ENCODE measurements at regions not wholly inside any gene's neighbourhood (a gene's known extent, or its start where the extent isn't known, plus 50 kb on each side); places are given as distances from the start of the nearest gene placed in this dataset.
"Not testable (repeated sequence)": the region's sequence is repeated elsewhere in the genome, so short reads cannot be mapped to it uniquely, and the experiment has no call there.

GRCh38 chr22:27317096-27317495, 484.5 kb downstream of the MN1 start:
- H3K23ac ChIP-seq (ENCODE audit: low read length) = no peak overlapping the region
- H4K5ac ChIP-seq (ENCODE audit: low read length) = no peak overlapping the region
- no peak overlapping the region for H3K9ac ChIP-seq (ENCODE audit: low read length)
- H4K8ac ChIP-seq (ENCODE audit: low read depth, low read length) = no peak overlapping the region
- no peak overlapping the region for H2BK120ac ChIP-seq (ENCODE audit: low read depth, low read length)
- H3K79me1 ChIP-seq (ENCODE audit: low read length) = no peaks in the 10 kb centered on the region
- DNase-seq = peak; percentile 65
- no peaks in the 10 kb centered on the region for H3K27me3 ChIP-seq (ENCODE audit: insufficient read depth, low read length, poor library complexity)
- no peaks in the 10 kb centered on the region for H3K79me2 ChIP-seq (ENCODE audit: control insufficient read depth, insufficient read depth, low read length)
- no CpG with 5 or more reads among the region's 5 CpGs for WGBS (ENCODE audit: extremely low coverage, insufficient coverage, low lambda C conversion rate)
- no peaks in the 10 kb centered on the region for H3K36me3 ChIP-seq (ENCODE audit: control insufficient read depth, insufficient read depth, low read length)
- no peak overlapping the region for H3K56ac ChIP-seq (ENCODE audit: low read length)
- no peak overlapping the region for H2BK5ac ChIP-seq (ENCODE audit: low read length)
- H2AK5ac ChIP-seq (ENCODE audit: low read length) = no peak overlapping the region
- H3K4me1 ChIP-seq (ENCODE audit: control insufficient read depth, low read depth, low read length) = peaks cover 5% of the 10 kb centered on the region
- H3K4ac ChIP-seq (ENCODE audit: low read depth, low read length) = no peak overlapping the region
- no peak overlapping the region for H2BK15ac ChIP-seq (replicated peaks; ENCODE audit: low read depth)
- H3K4me3 ChIP-seq (ENCODE audit: low read length) = no peak overlapping the region
- H3K27ac ChIP-seq (ENCODE audit: low read depth, low read length) = no peak overlapping the region
- H3K4me2 ChIP-seq (ENCODE audit: low read length) = no peak overlapping the region
- H3K18ac ChIP-seq (ENCODE audit: low read length) = no peak overlapping the region

- WGBS (ENCODE audit: extremely low coverage, insufficient coverage, low lambda C conversion rate) = 100% methylated on average over 4 of the region's 15 CpGs
- Histone ChIP-seq H3K4me2 (ENCODE audit: low read length) (no peak overlapping the region), H3K23ac (ENCODE audit: low read length) (no peak overlapping the region), H2BK15ac (replicated peaks; ENCODE audit: low read depth) (no peak overlapping the region), H3K4me3 (ENCODE audit: low read length) (no peak overlapping the region), H3K4ac (ENCODE audit: low read depth, low read length) (no peak overlapping the region), H3K9ac (ENCODE audit: low read length) (no peak overlapping the region), H3K27me3 (ENCODE audit: insufficient read depth, low read length, poor library complexity) (no peaks in the 10 kb centered on the region), H2BK5ac (ENCODE audit: low read length) (no peak overlapping the region), H3K36me3 (ENCODE audit: control insufficient read depth, insufficient read depth, low read length) (no peaks in the 10 kb centered on the region), H2BK120ac (ENCODE audit: low read depth, low read length) (no peak overlapping the region), H4K5ac (ENCODE audit: low read length) (no peak overlapping the region), H3K56ac (ENCODE audit: low read length) (no peak overlapping the region), H2AK5ac (ENCODE audit: low read length) (no peak overlapping the region), H3K79me2 (ENCODE audit: control insufficient read depth, insufficient read depth, low read length) (no peaks in the 10 kb centered on the region), H3K4me1 (ENCODE audit: control insufficient read depth, low read depth, low read length) (no peaks in the 10 kb centered on the region), H3K18ac (ENCODE audit: low read length) (no peak overlapping the region), H4K8ac (ENCODE audit: low read depth, low read length) (no peak overlapping the region), H3K79me1 (ENCODE audit: low read length) (no peaks in the 10 kb centered on the region), H3K27ac (ENCODE audit: low read depth, low read length) (no peak overlapping the region)
- DNase-seq = no peak
Measured at GRCh38 chr22:27317971-27318428, 483.6 kb downstream of the MN1 start.

- Histone ChIP-seq H4K5ac (ENCODE audit: low read length) (no peak overlapping the region), H3K79me1 (ENCODE audit: low read length) (no peaks in the 10 kb centered on the region), H3K56ac (ENCODE audit: low read length) (no peak overlapping the region), H4K8ac (ENCODE audit: low read depth, low read length) (no peak overlapping the region), H3K4ac (ENCODE audit: low read depth, low read length) (no peak overlapping the region), H3K27me3 (ENCODE audit: insufficient read depth, low read length, poor library complexity) (no peaks in the 10 kb centered on the region), H3K79me2 (ENCODE audit: control insufficient read depth, insufficient read depth, low read length) (no peaks in the 10 kb centered on the region), H3K23ac (ENCODE audit: low read length) (no peak overlapping the region), H3K36me3 (ENCODE audit: control insufficient read depth, insufficient read depth, low read length) (no peaks in the 10 kb centered on the region), H3K4me3 (ENCODE audit: low read length) (no peak overlapping the region), H3K18ac (ENCODE audit: low read length) (no peak overlapping the region), H3K27ac (ENCODE audit: low read depth, low read length) (peak overlapping the region; percentile 14), H2BK120ac (ENCODE audit: low read depth, low read length) (no peak overlapping the region), H2AK5ac (ENCODE audit: low read length) (no peak overlapping the region), H3K4me2 (ENCODE audit: low read length) (no peak overlapping the region), H3K9ac (ENCODE audit: low read length) (no peak overlapping the region), H2BK15ac (replicated peaks; ENCODE audit: low read depth) (no peak overlapping the region), H2BK5ac (ENCODE audit: low read length) (no peak overlapping the region), H3K4me1 (ENCODE audit: control insufficient read depth, low read depth, low read length) (no peaks in the 10 kb centered on the region)
- no CpG with 5 or more reads among the region's 3 CpGs for WGBS (ENCODE audit: extremely low coverage, insufficient coverage, low lambda C conversion rate)
- DNase-seq = peak; percentile 27
Measured at GRCh38 chr22:27318516-27318915, 483.0 kb downstream of the MN1 start.

GRCh38 chr22:27323661-27324060, 477.9 kb downstream of the MN1 start:
- Histone ChIP-seq H4K8ac (ENCODE audit: low read depth, low read length) (no peak overlapping the region), H3K79me1 (ENCODE audit: low read length) (no peaks in the 10 kb centered on the region), H3K27ac (ENCODE audit: low read depth, low read length) (no peak overlapping the region), H3K4ac (ENCODE audit: low read depth, low read length) (no peak overlapping the region), H2BK15ac (replicated peaks; ENCODE audit: low read depth) (no peak overlapping the region), H3K4me1 (ENCODE audit: control insufficient read depth, low read depth, low read length) (no peaks in the 10 kb centered on the region), H3K56ac (ENCODE audit: low read length) (no peak overlapping the region), H2BK5ac (ENCODE audit: low read length) (no peak overlapping the region), H3K79me2 (ENCODE audit: control insufficient read depth, insufficient read depth, low read length) (no peaks in the 10 kb centered on the region), H3K9ac (ENCODE audit: low read length) (no peak overlapping the region), H3K4me2 (ENCODE audit: low read length) (no peak overlapping the region), H4K5ac (ENCODE audit: low read length) (no peak overlapping the region), H2BK120ac (ENCODE audit: low read depth, low read length) (no peak overlapping the region), H3K36me3 (ENCODE audit: control insufficient read depth, insufficient read depth, low read length) (no peaks in the 10 kb centered on the region), H3K18ac (ENCODE audit: low read length) (no peak overlapping the region), H2AK5ac (ENCODE audit: low read length) (no peak overlapping the region), H3K23ac (ENCODE audit: low read length) (no peak overlapping the region), H3K27me3 (ENCODE audit: insufficient read depth, low read length, poor library complexity) (no peaks in the 10 kb centered on the region), H3K4me3 (ENCODE audit: low read length) (no peak overlapping the region)
- DNase-seq = no peak
- whole genome bisulfite sequencing (ENCODE audit: extremely low coverage, insufficient coverage, low lambda C conversion rate) = no CpG with 5 or more reads among the region's 15 CpGs

- H2AK5ac ChIP-seq (ENCODE audit: low read length); H3K9ac ChIP-seq (ENCODE audit: low read length); H2BK5ac ChIP-seq (ENCODE audit: low read length); H3K18ac ChIP-seq (ENCODE audit: low read length); H4K8ac ChIP-seq (ENCODE audit: low read depth, low read length); H3K79me1 ChIP-seq (ENCODE audit: low read length); H3K36me3 ChIP-seq (ENCODE audit: control insufficient read depth, insufficient read depth, low read length); H2BK120ac ChIP-seq (ENCODE audit: low read depth, low read length); H3K4me2 ChIP-seq (ENCODE audit: low read length); H4K5ac ChIP-seq (ENCODE audit: low read length); H2BK15ac ChIP-seq (replicated peaks; ENCODE audit: low read depth); H3K27me3 ChIP-seq (ENCODE audit: insufficient read depth, low read length, poor library complexity); H3K79me2 ChIP-seq (ENCODE audit: control insufficient read depth, insufficient read depth, low read length); H3K56ac ChIP-seq (ENCODE audit: low read length); DNase-seq; H3K4me3 ChIP-seq (ENCODE audit: low read length); H3K4me1 ChIP-seq (ENCODE audit: control insufficient read depth, low read depth, low read length); H3K27ac ChIP-seq (ENCODE audit: low read depth, low read length); H3K4ac ChIP-seq (ENCODE audit: low read depth, low read length); H3K23ac ChIP-seq (ENCODE audit: low read length): not testable (repeated sequence)
- WGBS (ENCODE audit: extremely low coverage, insufficient coverage, low lambda C conversion rate) = no CpG with 5 or more reads among the region's 1 CpG
Measured at GRCh38 chr22:27324908-27325307, 476.6 kb downstream of the MN1 start.

- Histone ChIP-seq H3K79me1 (ENCODE audit: low read length) (no peaks in the 10 kb centered on the region), H2AK5ac (ENCODE audit: low read length) (no peak overlapping the region), H3K27me3 (ENCODE audit: insufficient read depth, low read length, poor library complexity) (no peaks in the 10 kb centered on the region), H3K36me3 (ENCODE audit: control insufficient read depth, insufficient read depth, low read length) (no peaks in the 10 kb centered on the region), H2BK15ac (replicated peaks; ENCODE audit: low read depth) (no peak overlapping the region), H3K4me1 (ENCODE audit: control insufficient read depth, low read depth, low read length) (no peaks in the 10 kb centered on the region), H3K4ac (ENCODE audit: low read depth, low read length) (no peak overlapping the region), H3K27ac (ENCODE audit: low read depth, low read length) (no peak overlapping the region), H2BK5ac (ENCODE audit: low read length) (no peak overlapping the region), H4K5ac (ENCODE audit: low read length) (no peak overlapping the region), H3K18ac (ENCODE audit: low read length) (no peak overlapping the region), H2BK120ac (ENCODE audit: low read depth, low read length) (no peak overlapping the region), H3K9ac (ENCODE audit: low read length) (no peak overlapping the region), H3K23ac (ENCODE audit: low read length) (no peak overlapping the region), H3K79me2 (ENCODE audit: control insufficient read depth, insufficient read depth, low read length) (no peaks in the 10 kb centered on the region), H4K8ac (ENCODE audit: low read depth, low read length) (no peak overlapping the region), H3K4me2 (ENCODE audit: low read length) (no peak overlapping the region), H3K56ac (ENCODE audit: low read length) (no peak overlapping the region), H3K4me3 (ENCODE audit: low read length) (no peak overlapping the region)
- WGBS (ENCODE audit: extremely low coverage, insufficient coverage, low lambda C conversion rate) = no CpG with 5 or more reads among the region's 4 CpGs
- no peak for DNase-seq
Measured at GRCh38 chr22:27327497-27327896, 474.1 kb downstream of the MN1 start.

All from mesendoderm (in vitro differentiated cells).